Stomach (tissue), 4 donors: ENCODE measurements at regions not wholly inside any gene's neighbourhood (a gene's known extent, or its start where the extent isn't known, plus 50 kb on each side); places are given as distances from the start of the nearest gene placed in this dataset.

ENCODE experiments used
- CTCF ChIP-seq, 7 experiments: fragments of 450-650 bp in 4 of 7; fragments of 200-600 bp in 3 of 7; sonication (generic) in 3 of 7; IDR thresholded peaks; one replicate each; pipeline ENCODE4 v1.5.1; 2016 to 2019; ENCODE audit warnings: antibody characterized with exemption in 7 of 7, control low read depth in 2 of 7, mild to moderate bottlenecking in 1 of 7
- EP300 ChIP-seq: sonication (generic); formaldehyde crosslinking; IDR thresholded peaks from one replicate; pipeline ENCODE4 v1.6.1; 2017; ENCODE audit warnings: antibody characterized with exemption
- POLR2A ChIP-seq, 4 donors: fragments of 450-650 bp; IDR thresholded peaks; one replicate each; pipeline ENCODE4 v1.6.1; 2016; ENCODE audit warnings: antibody characterized with exemption in 4 of 4, control low read depth in 2 of 4, mild to moderate bottlenecking in 1 of 4, moderate library complexity in 1 of 4
- POLR2AphosphoS5 ChIP-seq, 3 donors: sonication (generic); formaldehyde crosslinking; IDR thresholded peaks; one replicate each; pipeline ENCODE4 v1.6.1; 2016; ENCODE audit warnings: antibody characterized with exemption in 3 of 3

- TF ChIP-seq POLR2A (IDR thresholded peaks at IDR 0.05): no peak
- TF ChIP-seq CTCF (IDR thresholded peaks at IDR 0.05): no peak
- no peak for TF ChIP-seq POLR2AphosphoS5 (IDR thresholded peaks at IDR 0.05)
- no peak for TF ChIP-seq EP300
These were observed 225.2 kb upstream of the LYPLAL1 start for GRCh38 chr1:218948446-218948845.
